ENCODE measurements at regions not wholly inside any gene's neighbourhood (a gene's known extent, or its start where the extent isn't known, plus 50 kb on each side); places are given as distances from the start of the nearest gene placed in this dataset.

DNA sequence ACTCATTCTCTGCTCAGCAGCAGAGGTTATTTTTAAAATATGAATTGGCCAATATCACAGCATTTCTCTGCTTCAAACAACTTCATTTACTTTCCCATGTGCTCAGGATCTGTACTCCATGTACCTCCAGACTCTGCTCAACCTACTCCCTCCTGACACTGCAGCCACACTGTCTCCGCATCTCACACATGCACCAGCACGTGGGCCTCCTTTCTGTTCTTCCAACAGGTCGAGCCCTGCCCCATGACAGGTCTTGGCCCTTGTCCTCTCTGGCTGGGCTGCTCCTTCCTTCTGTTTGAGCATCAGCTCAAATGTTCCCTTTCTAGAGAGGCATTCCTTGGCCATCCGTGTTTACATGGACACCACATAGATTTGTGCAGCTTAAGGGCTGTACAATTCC, 195.7 kb downstream of the EBLN2 start:
- no peak for TF ChIP-seq POLR2A (IDR thresholded peaks at IDR 0.05)
- TF ChIP-seq, protein P1, sequence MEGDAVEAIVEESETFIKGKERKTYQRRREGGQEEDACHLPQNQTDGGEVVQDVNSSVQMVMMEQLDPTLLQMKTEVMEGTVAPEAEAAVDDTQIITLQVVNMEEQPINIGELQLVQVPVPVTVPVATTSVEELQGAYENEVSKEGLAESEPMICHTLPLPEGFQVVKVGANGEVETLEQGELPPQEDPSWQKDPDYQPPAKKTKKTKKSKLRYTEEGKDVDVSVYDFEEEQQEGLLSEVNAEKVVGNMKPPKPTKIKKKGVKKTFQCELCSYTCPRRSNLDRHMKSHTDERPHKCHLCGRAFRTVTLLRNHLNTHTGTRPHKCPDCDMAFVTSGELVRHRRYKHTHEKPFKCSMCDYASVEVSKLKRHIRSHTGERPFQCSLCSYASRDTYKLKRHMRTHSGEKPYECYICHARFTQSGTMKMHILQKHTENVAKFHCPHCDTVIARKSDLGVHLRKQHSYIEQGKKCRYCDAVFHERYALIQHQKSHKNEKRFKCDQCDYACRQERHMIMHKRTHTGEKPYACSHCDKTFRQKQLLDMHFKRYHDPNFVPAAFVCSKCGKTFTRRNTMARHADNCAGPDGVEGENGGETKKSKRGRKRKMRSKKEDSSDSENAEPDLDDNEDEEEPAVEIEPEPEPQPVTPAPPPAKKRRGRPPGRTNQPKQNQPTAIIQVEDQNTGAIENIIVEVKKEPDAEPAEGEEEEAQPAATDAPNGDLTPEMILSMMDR (IDR thresholded peaks at IDR 0.05) = no peak
